Type B pancreatic cell (in vitro differentiated cells): ENCODE measurements at regions not wholly inside any gene's neighbourhood (a gene's known extent, or its start where the extent isn't known, plus 50 kb on each side); places are given as distances from the start of the nearest gene placed in this dataset.
A peak's percentile ranks its signal among the peaks of the same experiment; 100 is the strongest.

Experiments used
- DNase-seq: peaks from one replicate; pipeline ENCODE4 v3.0.0; 2021; ENCODE audit warnings: mixed read lengths; ENCODE audit not compliant: unreplicated experiment; ENCODE audit errors: extremely low spot score
- H3K27ac Mint-ChIP-seq: 2 replicates; pipeline ENCODE4 v1.8.0; 2021; ENCODE audit warnings: mild to moderate bottlenecking, mixed read lengths
- H3K27me3 Mint-ChIP-seq: 2 replicates; pipeline ENCODE4 v1.8.0; 2021; ENCODE audit warnings: mixed read lengths
- H3K36me3 Mint-ChIP-seq: 2 replicates; pipeline ENCODE4 v1.8.0; 2021; ENCODE audit warnings: mixed read lengths
- H3K4me1 Mint-ChIP-seq: one replicate; pipeline ENCODE4 v1.8.0; 2021; ENCODE audit warnings: mixed read lengths; ENCODE audit not compliant: unreplicated experiment
- H3K4me3 Mint-ChIP-seq: 2 replicates; pipeline ENCODE4 v1.8.0; 2021; ENCODE audit warnings: mild to moderate bottlenecking, mixed read lengths
- H3K9me3 Mint-ChIP-seq: 2 replicates; pipeline ENCODE4 v1.8.0; 2021; ENCODE audit warnings: mixed read lengths
- TF ChIP-seq, protein P1 (sequence below): fragments of 200-600 bp; sonication (generic); conservative IDR thresholded peaks from 2 replicates; pipeline ENCODE4 v1.5.0; 2021; ENCODE audit warnings: antibody characterized with exemption, mild to moderate bottlenecking

DNA sequence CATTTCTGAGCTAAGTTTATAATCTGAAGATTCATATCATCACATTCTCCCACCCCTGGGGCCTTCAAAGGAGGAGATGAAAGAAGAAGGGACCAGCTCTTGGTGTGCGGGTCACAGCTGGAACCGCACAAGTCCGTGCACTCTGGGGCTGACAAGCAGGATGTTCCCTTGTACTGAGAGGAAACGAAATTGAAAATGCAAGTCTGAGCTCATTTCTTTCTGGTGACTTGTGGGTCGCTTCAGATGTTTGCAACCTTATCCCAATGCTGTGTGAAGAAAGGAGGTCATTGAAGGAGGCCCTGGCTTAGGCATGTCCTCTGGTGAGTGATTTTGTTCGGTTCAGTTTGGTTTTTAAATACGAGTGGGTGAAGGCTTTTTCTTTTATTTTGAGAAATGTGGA lies 59.6 kb downstream of the C9orf152 start:
- no peak for DNase-seq
- H3K4me3 Mint-ChIP-seq: no peak overlapping the region

DNA sequence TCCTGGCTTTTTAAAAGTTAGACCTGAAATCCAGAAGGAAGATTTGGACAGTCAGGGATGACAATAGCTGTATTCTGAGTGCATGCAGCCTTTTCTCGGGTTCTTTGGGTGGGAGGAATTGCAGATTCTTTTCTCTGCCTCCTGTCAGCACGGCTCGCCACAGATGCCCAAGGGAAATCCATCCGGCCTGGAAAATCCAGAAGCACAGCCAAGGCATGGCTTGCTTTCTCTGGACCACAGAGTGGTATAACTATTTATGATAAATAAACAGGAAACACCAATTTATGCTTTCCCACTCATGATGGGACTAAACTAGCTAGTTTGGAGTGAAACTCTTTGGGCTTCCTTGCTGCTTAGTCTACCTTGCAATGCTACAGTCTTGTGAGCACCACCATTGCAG lies 59.1 kb downstream of the C9orf152 start:
- no peak for DNase-seq
- H3K27me3 Mint-ChIP-seq: no peaks in the 10 kb centered on the region

More for the DNA sequence above, 59.6 kb downstream of the C9orf152 start:
- Mint-ChIP-seq H3K27me3 (no peaks in the 10 kb centered on the region), H3K9me3 (peaks cover 9% of the 10 kb centered on the region), H3K4me1 (peaks cover 38% of the 10 kb centered on the region), H3K36me3 (peaks cover 20% of the 10 kb centered on the region), H3K27ac (peak overlapping the region; percentile 12)
- TF ChIP-seq, protein P1, sequence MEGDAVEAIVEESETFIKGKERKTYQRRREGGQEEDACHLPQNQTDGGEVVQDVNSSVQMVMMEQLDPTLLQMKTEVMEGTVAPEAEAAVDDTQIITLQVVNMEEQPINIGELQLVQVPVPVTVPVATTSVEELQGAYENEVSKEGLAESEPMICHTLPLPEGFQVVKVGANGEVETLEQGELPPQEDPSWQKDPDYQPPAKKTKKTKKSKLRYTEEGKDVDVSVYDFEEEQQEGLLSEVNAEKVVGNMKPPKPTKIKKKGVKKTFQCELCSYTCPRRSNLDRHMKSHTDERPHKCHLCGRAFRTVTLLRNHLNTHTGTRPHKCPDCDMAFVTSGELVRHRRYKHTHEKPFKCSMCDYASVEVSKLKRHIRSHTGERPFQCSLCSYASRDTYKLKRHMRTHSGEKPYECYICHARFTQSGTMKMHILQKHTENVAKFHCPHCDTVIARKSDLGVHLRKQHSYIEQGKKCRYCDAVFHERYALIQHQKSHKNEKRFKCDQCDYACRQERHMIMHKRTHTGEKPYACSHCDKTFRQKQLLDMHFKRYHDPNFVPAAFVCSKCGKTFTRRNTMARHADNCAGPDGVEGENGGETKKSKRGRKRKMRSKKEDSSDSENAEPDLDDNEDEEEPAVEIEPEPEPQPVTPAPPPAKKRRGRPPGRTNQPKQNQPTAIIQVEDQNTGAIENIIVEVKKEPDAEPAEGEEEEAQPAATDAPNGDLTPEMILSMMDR: no peak

More for the DNA sequence above, 59.1 kb downstream of the C9orf152 start:
- peaks cover 20% of the 10 kb centered on the region for H3K36me3 Mint-ChIP-seq
- no peak overlapping the region for H3K4me3 Mint-ChIP-seq
- peaks cover 33% of the 10 kb centered on the region for H3K4me1 Mint-ChIP-seq
- no peak overlapping the region for H3K27ac Mint-ChIP-seq
- peaks cover 9% of the 10 kb centered on the region for H3K9me3 Mint-ChIP-seq
- TF ChIP-seq, protein P1: no peak
